ENCODE measurements at regions not wholly inside any gene's neighbourhood (a gene's known extent, or its start where the extent isn't known, plus 50 kb on each side); places are given as distances from the start of the nearest gene placed in this dataset.

GRCh38 chr5:124986170-124986569 is 239.7 kb upstream of the ZNF608 start:
- TF ChIP-seq, protein P1, sequence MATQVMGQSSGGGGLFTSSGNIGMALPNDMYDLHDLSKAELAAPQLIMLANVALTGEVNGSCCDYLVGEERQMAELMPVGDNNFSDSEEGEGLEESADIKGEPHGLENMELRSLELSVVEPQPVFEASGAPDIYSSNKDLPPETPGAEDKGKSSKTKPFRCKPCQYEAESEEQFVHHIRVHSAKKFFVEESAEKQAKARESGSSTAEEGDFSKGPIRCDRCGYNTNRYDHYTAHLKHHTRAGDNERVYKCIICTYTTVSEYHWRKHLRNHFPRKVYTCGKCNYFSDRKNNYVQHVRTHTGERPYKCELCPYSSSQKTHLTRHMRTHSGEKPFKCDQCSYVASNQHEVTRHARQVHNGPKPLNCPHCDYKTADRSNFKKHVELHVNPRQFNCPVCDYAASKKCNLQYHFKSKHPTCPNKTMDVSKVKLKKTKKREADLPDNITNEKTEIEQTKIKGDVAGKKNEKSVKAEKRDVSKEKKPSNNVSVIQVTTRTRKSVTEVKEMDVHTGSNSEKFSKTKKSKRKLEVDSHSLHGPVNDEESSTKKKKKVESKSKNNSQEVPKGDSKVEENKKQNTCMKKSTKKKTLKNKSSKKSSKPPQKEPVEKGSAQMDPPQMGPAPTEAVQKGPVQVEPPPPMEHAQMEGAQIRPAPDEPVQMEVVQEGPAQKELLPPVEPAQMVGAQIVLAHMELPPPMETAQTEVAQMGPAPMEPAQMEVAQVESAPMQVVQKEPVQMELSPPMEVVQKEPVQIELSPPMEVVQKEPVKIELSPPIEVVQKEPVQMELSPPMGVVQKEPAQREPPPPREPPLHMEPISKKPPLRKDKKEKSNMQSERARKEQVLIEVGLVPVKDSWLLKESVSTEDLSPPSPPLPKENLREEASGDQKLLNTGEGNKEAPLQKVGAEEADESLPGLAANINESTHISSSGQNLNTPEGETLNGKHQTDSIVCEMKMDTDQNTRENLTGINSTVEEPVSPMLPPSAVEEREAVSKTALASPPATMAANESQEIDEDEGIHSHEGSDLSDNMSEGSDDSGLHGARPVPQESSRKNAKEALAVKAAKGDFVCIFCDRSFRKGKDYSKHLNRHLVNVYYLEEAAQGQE (IDR thresholded peaks at IDR 0.05; ENCODE audit: low read depth, low read length) = no peak
- TF ChIP-seq CEBPB (IDR thresholded peaks at IDR 0.05; ENCODE audit: borderline replicate concordance in 1 of 2, low read depth in 2 of 2, low read length in 2 of 2) (no peak), PKNOX1 (IDR thresholded peaks at IDR 0.05) (no peak)

Data from GM12878 (cell line).